ENCODE measurements at regions not wholly inside any gene's neighbourhood (a gene's known extent, or its start where the extent isn't known, plus 50 kb on each side); places are given as distances from the start of the nearest gene placed in this dataset.
"Not testable (repeated sequence)": the region's sequence is repeated elsewhere in the genome, so short reads cannot be mapped to it uniquely, and the experiment has no call there.

GRCh38 chr22:27099946-27100722, 442.7 kb downstream of the MIAT start:
- Mint-ChIP-seq H3K4me1 (no peaks in the 10 kb centered on the region), H3K36me3 (ENCODE audit: low read depth) (no peaks in the 10 kb centered on the region), H3K4me3 (no peak overlapping the region), H3K27ac (no peak overlapping the region), H3K9me3 (no peaks in the 10 kb centered on the region), H3K27me3 (peaks cover 16% of the 10 kb centered on the region)
- DNase-seq: no peak
- intact Hi-C loops (cut with micrococcal nuclease): no loop called here

- intact Hi-C loops (cut with micrococcal nuclease): no loop called here
- H3K36me3 Mint-ChIP-seq (ENCODE audit: low read depth): no peaks in the 10 kb centered on the region
- no peak overlapping the region for H3K4me3 Mint-ChIP-seq
- H3K4me1 Mint-ChIP-seq: no peaks in the 10 kb centered on the region
- H3K27ac Mint-ChIP-seq: no peak overlapping the region
- DNase-seq: no peak
- no peaks in the 10 kb centered on the region for H3K9me3 Mint-ChIP-seq
- H3K27me3 Mint-ChIP-seq: peaks cover 16% of the 10 kb centered on the region
Observed at GRCh38 chr22:27100789-27101188, 443.4 kb downstream of the MIAT start.

GRCh38 chr22:27101288-27101687, 443.9 kb downstream of the MIAT start:
- Mint-ChIP-seq H3K9me3 (no peaks in the 10 kb centered on the region), H3K27me3 (peaks cover 16% of the 10 kb centered on the region), H3K27ac (no peak overlapping the region), H3K4me1 (no peaks in the 10 kb centered on the region), H3K4me3 (no peak overlapping the region), H3K36me3 (ENCODE audit: low read depth) (no peaks in the 10 kb centered on the region)
- no peak for DNase-seq
- intact Hi-C loops (cut with micrococcal nuclease): no loop called here

- Mint-ChIP-seq H3K4me1 (no peaks in the 10 kb centered on the region), H3K9me3 (peaks cover 4% of the 10 kb centered on the region), H3K4me3 (no peak overlapping the region), H3K27ac (no peak overlapping the region), H3K27me3 (peaks cover 14% of the 10 kb centered on the region), H3K36me3 (ENCODE audit: low read depth) (no peaks in the 10 kb centered on the region)
- DNase-seq: no peak
- intact Hi-C loops (cut with micrococcal nuclease): no loop called here
Observed at GRCh38 chr22:27104449-27104848, 447.1 kb downstream of the MIAT start.

- H3K36me3 Mint-ChIP-seq (ENCODE audit: low read depth): no peaks in the 10 kb centered on the region
- DNase-seq: no peak
- no peaks in the 10 kb centered on the region for H3K4me1 Mint-ChIP-seq
- intact Hi-C loops (cut with micrococcal nuclease): no loop called here
- H3K27ac Mint-ChIP-seq: no peak overlapping the region
- no peak overlapping the region for H3K4me3 Mint-ChIP-seq
- H3K9me3 Mint-ChIP-seq: peaks cover 10% of the 10 kb centered on the region
- H3K27me3 Mint-ChIP-seq: peaks cover 11% of the 10 kb centered on the region
Observed at GRCh38 chr22:27105142-27106025, 448.0 kb downstream of the MIAT start.

GRCh38 chr22:27106985-27107384, 449.6 kb downstream of the MIAT start:
- H3K4me1 Mint-ChIP-seq: no peaks in the 10 kb centered on the region
- H3K27ac Mint-ChIP-seq: no peak overlapping the region
- no peaks in the 10 kb centered on the region for H3K36me3 Mint-ChIP-seq (ENCODE audit: low read depth)
- no peak overlapping the region for H3K4me3 Mint-ChIP-seq
- no peak for DNase-seq
- intact Hi-C loops (cut with micrococcal nuclease): no loop called here
- H3K9me3 Mint-ChIP-seq: peaks cover 10% of the 10 kb centered on the region
- no peaks in the 10 kb centered on the region for H3K27me3 Mint-ChIP-seq

- H3K4me3 Mint-ChIP-seq: no peak overlapping the region
- H3K36me3 Mint-ChIP-seq (ENCODE audit: low read depth): no peaks in the 10 kb centered on the region
- no peaks in the 10 kb centered on the region for H3K4me1 Mint-ChIP-seq
- H3K9me3 Mint-ChIP-seq: peaks cover 10% of the 10 kb centered on the region
- H3K27ac Mint-ChIP-seq: no peak overlapping the region
- intact Hi-C loops (cut with micrococcal nuclease): no loop called here
- no peak for DNase-seq
- H3K27me3 Mint-ChIP-seq: no peaks in the 10 kb centered on the region
Observed at GRCh38 chr22:27107386-27107785, 450.0 kb downstream of the MIAT start.

- Mint-ChIP-seq H3K36me3 (ENCODE audit: low read depth) (no peaks in the 10 kb centered on the region), H3K4me1 (no peaks in the 10 kb centered on the region)
- no peak for DNase-seq
Observed at GRCh38 chr22:27107824-27108223, 450.4 kb downstream of the MIAT start.

GRCh38 chr22:27108425-27109114, 451.2 kb downstream of the MIAT start:
- H3K4me1 Mint-ChIP-seq: peaks cover 3% of the 10 kb centered on the region
- no peak for DNase-seq
- intact Hi-C loops (cut with micrococcal nuclease): no loop called here
- no peaks in the 10 kb centered on the region for H3K36me3 Mint-ChIP-seq (ENCODE audit: low read depth)
- H3K9me3 Mint-ChIP-seq: peaks cover 10% of the 10 kb centered on the region
- no peak overlapping the region for H3K27ac Mint-ChIP-seq
- no peak overlapping the region for H3K4me3 Mint-ChIP-seq
- H3K27me3 Mint-ChIP-seq: no peaks in the 10 kb centered on the region

More at GRCh38 chr22:27107824-27108223, 450.4 kb downstream of the MIAT start:
- Mint-ChIP-seq H3K27ac (no peak overlapping the region), H3K9me3 (peaks cover 10% of the 10 kb centered on the region), H3K27me3 (no peaks in the 10 kb centered on the region), H3K4me3 (no peak overlapping the region)
- intact Hi-C loops (cut with micrococcal nuclease): no loop called here

GRCh38 chr22:27109406-27109805, 452.0 kb downstream of the MIAT start:
- intact Hi-C loops (cut with micrococcal nuclease); H3K4me1 Mint-ChIP-seq; H3K27ac Mint-ChIP-seq; DNase-seq; H3K4me3 Mint-ChIP-seq; H3K36me3 Mint-ChIP-seq (ENCODE audit: low read depth); H3K27me3 Mint-ChIP-seq: not testable (repeated sequence)
- H3K9me3 Mint-ChIP-seq: peaks cover 10% of the 10 kb centered on the region

- Mint-ChIP-seq H3K27me3 (no peaks in the 10 kb centered on the region), H3K4me3 (no peak overlapping the region), H3K36me3 (ENCODE audit: low read depth) (no peaks in the 10 kb centered on the region), H3K4me1 (peaks cover 3% of the 10 kb centered on the region), H3K27ac (no peak overlapping the region), H3K9me3 (peaks cover 10% of the 10 kb centered on the region)
- intact Hi-C loops (cut with micrococcal nuclease): no loop called here
- DNase-seq: no peak
Observed at GRCh38 chr22:27110665-27111451, 453.5 kb downstream of the MIAT start.

- H3K4me3 Mint-ChIP-seq: no peak overlapping the region
- no peak overlapping the region for H3K27ac Mint-ChIP-seq
- H3K9me3 Mint-ChIP-seq: peaks cover 10% of the 10 kb centered on the region
- H3K27me3 Mint-ChIP-seq: no peaks in the 10 kb centered on the region
- DNase-seq: no peak
- H3K4me1 Mint-ChIP-seq: peaks cover 3% of the 10 kb centered on the region
- no peaks in the 10 kb centered on the region for H3K36me3 Mint-ChIP-seq (ENCODE audit: low read depth)
- intact Hi-C loops (cut with micrococcal nuclease): no loop called here
Observed at GRCh38 chr22:27111796-27112672, 454.6 kb downstream of the MIAT start.

Data from activated CD4-positive, alpha-beta T cell treated with anti-CD3 and anti-CD28 coated beads, Interleukin-2, amount 10 ng/mL, durations not matched to agents 24 days and 14 days (primary cell).